ENCODE measurements at regions not wholly inside any gene's neighbourhood (a gene's known extent, or its start where the extent isn't known, plus 50 kb on each side); places are given as distances from the start of the nearest gene placed in this dataset.

GRCh38 chr9:24132244-24132643 is 306.2 kb upstream of the ELAVL2 start:
- Histone ChIP-seq H3K4me3 (no peak overlapping the region), H3K36me3 (no peaks in the 10 kb centered on the region), H3K27ac (no peak overlapping the region), H3K9me3 (peaks cover 0 to 23% (median 0%) of the 10 kb centered on the region in 12 donors), H3K27me3 (no peaks in the 10 kb centered on the region), H3K4me1 (no peaks in the 10 kb centered on the region)
- intact Hi-C loops (cut with DNase I) = no loop called here
- WGBS, 4 donors = 61 to 86% (median 85%) methylated on average over 2 of the region's 2 CpGs
- ATAC-seq (no peak), DNase-seq (no peak)
- TF ChIP-seq CTCF (IDR thresholded peaks at IDR 0.05) (no peak), POLR2A (IDR thresholded peaks at IDR 0.05) (no peak)

GRCh38 chr9:24127519-24127918 is 301.5 kb upstream of the ELAVL2 start:
- intact Hi-C loops (cut with DNase I) = no loop called here
- Histone ChIP-seq H3K4me3 (no peak overlapping the region), H3K36me3 (no peaks in the 10 kb centered on the region), H3K4me1 (no peaks in the 10 kb centered on the region), H3K27me3 (no peaks in the 10 kb centered on the region), H3K27ac (no peak overlapping the region), H3K9me3 (peaks cover 0 to 12% (median 0%) of the 10 kb centered on the region in 12 donors)
- TF ChIP-seq POLR2A (IDR thresholded peaks at IDR 0.05) (no peak), CTCF (IDR thresholded peaks at IDR 0.05) (no peak)
- 96 to 98% (median 97%) methylated on average over 1 of the region's 1 CpG for WGBS, 4 donors
- DNase-seq (no peak), ATAC-seq (no peak)

- no peak overlapping the region for H3K4me3 ChIP-seq
- H3K27me3 ChIP-seq = peaks cover 0 to 2% (median 0%) of the 10 kb centered on the region in 9 donors
- DNase-seq (no peak), ATAC-seq (no peak)
- WGBS, 4 donors = 72 to 86% (median 79%) methylated on average over 5 of the region's 5 CpGs
- no peak for TF ChIP-seq POLR2A (IDR thresholded peaks at IDR 0.05)
- TF ChIP-seq CTCF (IDR thresholded peaks at IDR 0.05) = no peak
- intact Hi-C loops (cut with DNase I) = no loop called here
- H3K4me1 ChIP-seq = no peaks in the 10 kb centered on the region
- H3K27ac ChIP-seq = no peak overlapping the region
- peaks cover 0 to 9% (median 0%) of the 10 kb centered on the region in 12 donors for H3K9me3 ChIP-seq
- H3K36me3 ChIP-seq = no peaks in the 10 kb centered on the region
These were observed 292.1 kb upstream of the ELAVL2 start for GRCh38 chr9:24118190-24118589.

GRCh38 chr9:24096756-24097155 is 270.7 kb upstream of the ELAVL2 start:
- no peak for DNase-seq
- Histone ChIP-seq H3K4me1 (no peaks in the 10 kb centered on the region), H3K27me3 (no peaks in the 10 kb centered on the region), H3K36me3 (no peaks in the 10 kb centered on the region), H3K27ac (no peak overlapping the region), H3K4me3 (no peak overlapping the region), H3K9me3 (peaks cover 0 to 15% (median 0%) of the 10 kb centered on the region in 12 donors)
- no peak for TF ChIP-seq CTCF (IDR thresholded peaks at IDR 0.05)
- TF ChIP-seq POLR2A (IDR thresholded peaks at IDR 0.05) = no peak
- no peak for ATAC-seq
- intact Hi-C loops (cut with DNase I) = no loop called here
- 27 to 64% (median 62%) methylated on average over 1 of the region's 1 CpG for WGBS, 4 donors
